Stimulated activated CD4-positive, alpha-beta T cell treated with anti-CD3 and anti-CD28 coated beads, Interleukin-1b, Interleukin-23, amount 100 ng/mL, for 4 hours (primary cell): ENCODE measurements at regions not wholly inside any gene's neighbourhood (a gene's known extent, or its start where the extent isn't known, plus 50 kb on each side); places are given as distances from the start of the nearest gene placed in this dataset.

Experiments used
- DNase-seq, 2 donors: peaks; one replicate each; pipeline ENCODE4 v3.0.0-alpha.2; 2020; ENCODE audit warnings: low read depth in 2 of 2

GRCh38 chr13:73748404-73748803, 385.8 kb downstream of the KLF12 start:
- no peak for DNase-seq

GRCh38 chr13:73745190-73745589, 389.0 kb downstream of the KLF12 start:
- no peak for DNase-seq

GRCh38 chr13:73742982-73743381, 391.2 kb downstream of the KLF12 start:
- no peak for DNase-seq

- DNase-seq = no peak
These were observed 392.5 kb downstream of the KLF12 start for GRCh38 chr13:73741742-73742141.

DNA sequence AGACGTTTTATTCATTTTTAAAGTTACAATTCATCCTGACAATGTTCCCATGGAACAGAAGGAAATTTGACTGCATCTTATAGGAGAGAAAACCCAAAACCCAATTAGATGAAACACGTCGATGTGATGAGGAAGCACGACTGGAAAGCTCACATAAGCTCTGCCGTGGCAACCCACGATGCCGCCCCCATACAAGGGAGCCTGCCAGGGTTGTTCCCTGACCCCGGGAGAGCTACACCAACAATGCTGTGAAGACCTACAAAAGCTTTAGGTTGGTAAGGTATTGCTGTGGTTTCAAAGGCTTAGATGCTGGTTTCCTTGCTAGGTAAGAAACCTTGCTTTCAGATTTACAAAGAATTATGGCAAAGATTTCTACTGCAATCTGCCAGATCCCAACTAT, 393.1 kb downstream of the KLF12 start:
- DNase-seq = no peak

DNA sequence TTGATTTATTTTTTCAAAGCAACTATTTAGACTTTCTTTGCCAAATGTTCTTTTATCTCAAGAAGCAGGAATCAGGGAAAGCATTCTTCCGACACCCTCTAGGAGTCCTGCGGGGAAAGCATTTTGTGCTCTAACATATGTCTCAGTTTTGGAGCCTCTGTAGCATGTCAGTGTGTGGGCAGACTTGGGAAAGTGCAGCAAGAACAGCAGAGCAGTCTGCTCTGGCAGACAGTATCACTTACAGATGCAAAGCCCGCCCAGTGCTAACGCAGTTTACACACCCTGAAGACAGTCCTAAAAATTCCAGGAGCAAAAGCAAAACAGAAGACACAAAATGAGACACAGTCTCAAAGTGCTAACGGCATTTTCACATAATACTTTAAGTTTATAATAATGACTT, 393.5 kb downstream of the KLF12 start:
- no peak for DNase-seq

DNA sequence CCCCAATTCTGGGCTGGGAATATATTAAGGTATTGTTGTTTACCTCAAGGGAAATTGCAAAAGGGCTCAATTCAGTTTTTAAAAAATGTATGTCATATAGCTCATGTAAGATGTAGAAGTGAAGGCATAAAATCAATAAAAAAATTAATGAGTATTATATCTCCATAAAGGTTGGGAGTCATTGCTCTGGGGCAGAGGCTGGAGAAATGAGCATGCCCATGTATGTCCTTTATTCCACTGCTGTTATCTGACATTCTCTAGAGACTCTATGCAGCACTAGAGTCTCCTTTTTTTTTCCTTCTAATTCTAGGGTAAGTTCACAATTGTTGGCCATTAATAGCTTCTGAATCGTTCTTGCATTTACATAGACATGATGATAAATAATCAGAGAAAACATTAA, 394.8 kb downstream of the KLF12 start:
- DNase-seq = no peak

DNA sequence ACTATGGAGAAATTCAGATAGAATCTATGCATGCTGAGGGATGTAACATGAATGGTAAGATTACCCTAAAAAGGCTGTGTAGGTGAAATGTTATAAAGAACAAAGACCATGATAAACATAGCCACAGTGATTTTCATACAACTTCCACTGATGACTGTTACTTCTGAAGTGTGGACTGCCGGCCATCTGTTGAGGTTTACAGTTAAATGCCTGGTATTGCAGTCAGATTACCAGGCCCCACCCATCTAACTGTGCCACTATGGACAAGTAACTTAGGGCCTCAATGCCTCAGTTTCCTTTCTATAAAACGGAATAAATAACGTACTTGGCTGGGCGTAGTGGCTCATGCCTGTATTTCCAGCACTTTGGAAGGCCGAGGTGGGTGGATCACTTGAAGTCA, 395.6 kb downstream of the KLF12 start:
- no peak for DNase-seq

DNA sequence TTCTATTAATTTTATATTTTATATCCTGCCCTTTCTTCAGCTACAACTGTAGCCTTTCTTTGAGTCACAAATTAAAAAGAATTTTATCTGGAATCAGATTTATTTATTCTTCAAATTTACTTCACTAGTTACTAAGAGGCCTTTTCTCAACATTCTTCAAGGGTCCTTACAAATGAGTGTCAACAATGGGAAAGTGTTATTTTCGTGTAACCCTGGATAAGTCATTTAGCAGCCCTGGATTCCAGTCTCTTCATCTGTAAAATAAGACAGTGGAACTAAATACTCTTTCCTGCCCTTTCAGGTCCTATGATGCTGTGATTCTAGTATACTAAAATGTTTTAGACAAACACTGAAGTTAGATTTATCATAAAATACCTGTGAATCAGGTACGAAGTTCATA, 397.0 kb downstream of the KLF12 start:
- no peak for DNase-seq

DNA sequence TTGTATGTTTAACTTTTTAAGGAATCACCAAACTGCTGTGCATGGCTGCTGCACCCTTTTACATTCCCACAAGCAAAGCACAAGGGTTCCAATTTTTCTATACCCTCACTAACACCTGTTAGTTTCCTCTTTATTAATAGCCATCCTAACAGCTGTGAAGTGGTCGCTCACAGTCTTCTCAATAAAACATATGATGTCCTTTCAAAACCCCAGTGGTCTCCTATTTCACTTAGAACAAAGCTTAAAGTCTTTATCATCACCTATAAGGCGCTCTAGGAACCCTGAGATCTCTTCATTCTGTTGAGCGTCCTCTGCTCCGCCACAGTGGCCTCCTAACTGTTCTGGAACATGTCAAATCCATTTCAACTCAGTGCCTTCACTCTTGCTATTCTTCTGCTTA, 400.5 kb downstream of the KLF12 start:
- DNase-seq = no peak

DNA sequence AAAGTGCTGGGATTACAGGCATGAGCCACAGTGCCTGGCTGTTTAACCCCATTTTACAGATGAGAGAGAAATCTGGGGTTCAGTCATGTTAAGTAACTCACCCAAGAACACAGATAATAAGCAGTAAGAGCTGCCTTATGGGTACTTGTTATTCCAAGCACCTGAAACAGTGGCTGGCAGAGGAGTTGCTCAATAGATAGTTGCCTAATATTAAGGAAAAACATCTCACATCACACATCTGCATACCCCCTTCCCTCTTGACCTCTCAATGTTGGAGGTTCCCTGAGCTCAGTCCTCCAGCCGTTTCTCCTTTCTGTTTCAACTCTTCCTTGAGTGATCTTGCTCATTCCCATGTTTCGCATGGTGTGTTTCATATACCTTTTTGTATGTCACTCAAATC, 401.9 kb downstream of the KLF12 start:
- DNase-seq = no peak

DNA sequence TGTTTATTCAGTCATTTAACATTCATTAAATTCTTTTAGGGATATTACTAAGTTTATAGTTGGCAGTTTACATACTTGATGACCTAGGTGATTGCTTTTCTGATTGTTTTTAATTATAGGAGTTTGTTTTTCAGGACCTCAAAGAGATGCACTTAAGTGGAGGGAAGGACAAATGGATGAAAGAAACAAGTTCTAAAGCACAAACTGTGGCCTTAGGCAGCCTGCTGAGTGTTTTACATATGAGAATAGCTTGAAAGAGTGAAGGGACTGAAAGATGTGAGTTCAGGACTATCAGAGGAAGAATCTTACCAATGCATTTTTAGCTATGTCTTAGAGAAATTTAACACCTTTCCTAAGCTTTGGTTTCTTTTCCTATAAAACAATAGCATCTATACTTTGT, 402.6 kb downstream of the KLF12 start:
- no peak for DNase-seq

- DNase-seq = no peak
These were observed 404.2 kb downstream of the KLF12 start for GRCh38 chr13:73730014-73730413.

- DNase-seq = no peak
These were observed 405.2 kb downstream of the KLF12 start for GRCh38 chr13:73729046-73729445.

GRCh38 chr13:73722120-73722519, 412.1 kb downstream of the KLF12 start:
- DNase-seq = no peak

GRCh38 chr13:73721571-73721970, 412.6 kb downstream of the KLF12 start:
- DNase-seq = no peak

- no peak for DNase-seq
These were observed 413.9 kb downstream of the KLF12 start for GRCh38 chr13:73720216-73720840.

- no peak for DNase-seq
These were observed 416.0 kb downstream of the KLF12 start for GRCh38 chr13:73718246-73718645.

DNA sequence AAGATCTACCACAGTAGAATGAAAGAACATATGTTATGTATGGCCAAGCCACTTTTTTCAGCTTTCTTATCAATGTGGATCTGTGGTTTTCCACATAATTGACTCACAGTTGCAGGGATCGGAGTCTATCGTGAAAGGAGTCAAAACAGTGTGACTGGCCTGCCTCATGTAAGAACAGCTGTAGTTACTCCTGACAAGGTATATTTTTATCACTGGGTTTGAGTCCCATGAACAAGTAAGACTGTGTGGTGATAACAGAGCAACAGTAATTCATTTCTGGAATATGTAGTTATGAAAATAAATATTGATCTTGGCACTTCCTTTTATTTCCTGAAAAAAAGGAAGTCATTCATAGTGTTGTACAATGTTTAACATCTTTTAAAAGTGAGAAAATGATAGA, 416.6 kb downstream of the KLF12 start:
- DNase-seq = no peak

- no peak for DNase-seq
These were observed 418.2 kb downstream of the KLF12 start for GRCh38 chr13:73715911-73716510.

GRCh38 chr13:73715114-73715910, 418.9 kb downstream of the KLF12 start:
- peak; percentile 9 to 28 for DNase-seq

GRCh38 chr13:73714522-73714921, 419.7 kb downstream of the KLF12 start:
- DNase-seq = no peak

DNA sequence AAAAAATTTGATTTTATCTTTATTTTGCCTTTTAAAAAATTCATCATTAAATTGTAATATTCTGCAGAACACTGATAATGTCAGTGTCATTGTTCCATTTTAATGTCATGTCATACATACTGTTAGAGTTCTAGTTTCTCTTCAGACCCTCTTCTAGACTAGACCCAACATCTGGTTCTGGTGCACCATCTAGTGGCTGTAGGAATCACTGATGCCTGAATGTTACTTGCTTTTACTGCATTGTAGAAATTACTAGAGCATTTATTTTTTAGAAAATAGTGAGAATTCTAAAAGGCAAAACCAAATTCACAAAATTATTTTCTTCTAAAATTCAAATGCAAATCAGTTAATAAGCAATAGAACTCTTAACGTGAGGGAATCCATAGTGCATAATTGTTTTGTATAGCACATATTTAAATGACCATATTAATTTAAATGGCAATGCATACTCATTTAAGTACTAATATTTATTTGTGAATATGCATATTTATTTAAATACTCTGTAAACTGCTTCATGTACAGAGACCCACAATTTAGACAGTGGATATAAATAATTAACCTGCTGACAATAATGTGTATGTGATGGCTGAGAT, 425.7 kb downstream of the KLF12 start:
- peak in 1 of 2 donors; percentile 30 for DNase-seq
